Stimulated activated CD8-positive, alpha-beta memory T cell treated with anti-CD3 and anti-CD28 coated beads, Interleukin-7, amount 100 ng/mL, for 48 hours (primary cell): ENCODE measurements at regions not wholly inside any gene's neighbourhood (a gene's known extent, or its start where the extent isn't known, plus 50 kb on each side); places are given as distances from the start of the nearest gene placed in this dataset.
A peak's percentile ranks its signal among the peaks of the same experiment; 100 is the strongest.
"Not testable (repeated sequence)": the region's sequence is repeated elsewhere in the genome, so short reads cannot be mapped to it uniquely, and the experiment has no call there.

ENCODE experiments used
- DNase-seq, 2 donors: peaks; one replicate each; pipeline ENCODE4 v3.0.0-alpha.2; 2020; ENCODE audit warnings: low read depth in 1 of 2; ENCODE audit errors: extremely low read depth in 1 of 2

- DNase-seq, result no peak
Measured at GRCh38 chr5:87042554-87042953, 225.1 kb upstream of the RASA1 start.

GRCh38 chr5:87048156-87048555 is 219.5 kb upstream of the RASA1 start:
- no peak for DNase-seq

GRCh38 chr5:87049012-87049411 is 218.7 kb upstream of the RASA1 start:
- not testable (repeated sequence) for DNase-seq

DNA sequence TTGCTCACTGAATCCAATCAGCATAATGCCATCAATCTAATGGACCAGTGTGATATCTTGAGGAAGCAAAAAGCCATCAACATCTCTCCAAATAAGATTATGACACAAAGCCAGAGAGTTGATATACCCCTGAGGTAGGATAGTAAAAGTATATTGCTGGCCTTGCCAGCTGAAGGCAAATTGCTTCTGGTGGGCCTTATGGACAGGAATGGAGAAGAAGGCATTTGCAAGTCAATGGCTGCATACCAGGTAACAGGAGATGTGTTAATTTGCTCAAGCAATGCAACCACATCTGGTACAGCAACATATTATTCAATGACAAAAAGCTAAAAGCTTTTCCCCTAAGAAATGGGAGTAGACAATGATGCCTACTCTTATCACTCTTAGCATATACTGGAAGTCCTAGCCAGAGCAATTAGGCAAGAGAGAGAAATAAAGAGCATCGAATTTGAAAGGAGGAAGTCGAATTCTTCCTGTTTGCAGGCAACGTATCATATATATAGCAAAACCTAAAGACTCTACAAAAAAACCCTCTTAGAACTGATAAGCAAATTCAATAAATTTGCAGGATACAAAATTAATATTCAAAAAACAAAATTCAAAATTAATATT is 216.1 kb upstream of the RASA1 start:
- no peak for DNase-seq

- no peak for DNase-seq
Measured at GRCh38 chr5:87053146-87053545, 214.5 kb upstream of the RASA1 start.

DNA sequence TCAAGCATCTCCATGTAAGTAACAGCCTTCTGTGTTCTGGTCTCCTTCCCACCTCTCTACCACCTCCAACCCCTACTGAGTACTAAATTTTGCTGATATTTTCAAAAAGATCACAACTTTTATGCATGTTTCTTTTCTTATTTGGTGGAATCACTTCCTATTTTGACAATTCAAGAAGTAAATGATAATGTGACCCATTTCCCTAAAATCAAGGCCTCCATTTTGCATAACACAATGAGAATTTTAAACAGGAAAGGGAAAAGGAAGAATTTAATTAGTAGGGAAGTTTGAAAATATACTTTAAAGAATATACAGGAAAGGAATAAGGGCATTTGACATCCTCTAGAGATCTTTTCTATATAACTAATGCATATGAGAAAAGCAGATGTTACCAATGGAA is 212.9 kb upstream of the RASA1 start:
- no peak for DNase-seq

- DNase-seq, result no peak
Measured at GRCh38 chr5:87061046-87061445, 206.6 kb upstream of the RASA1 start.

- DNase-seq, result no peak
Measured at GRCh38 chr5:87069311-87069710, 198.4 kb upstream of the RASA1 start.

DNA sequence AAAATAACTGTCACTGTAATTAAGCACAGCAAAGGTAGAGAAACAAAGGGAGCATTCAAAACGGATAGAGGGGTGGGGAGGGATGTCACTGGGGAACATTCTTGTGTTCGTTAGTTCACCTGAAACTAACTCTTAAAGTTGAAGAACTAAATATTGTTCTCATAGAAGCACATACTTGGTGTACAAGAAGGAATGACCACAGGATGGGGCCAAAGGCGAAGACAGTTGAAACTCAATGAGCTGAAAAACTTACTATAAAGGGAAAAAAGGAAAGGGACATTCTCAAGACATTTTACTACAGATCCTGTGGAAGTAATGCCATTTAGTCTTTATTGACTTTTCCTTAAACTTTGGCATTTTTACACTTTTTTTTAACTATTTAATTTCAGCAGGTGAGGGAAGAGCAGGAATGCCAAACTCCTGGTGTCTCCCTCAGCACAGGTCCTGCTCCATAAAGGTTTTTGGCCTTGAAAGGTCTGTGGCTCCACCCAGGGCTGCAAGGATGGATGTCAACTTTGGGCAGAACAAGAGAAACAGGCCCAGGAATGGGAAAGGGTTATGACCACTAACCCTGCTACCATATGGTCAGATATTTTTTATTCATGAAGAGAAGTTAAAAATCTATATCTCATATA is 197.6 kb upstream of the RASA1 start:
- DNase-seq, result no peak

DNA sequence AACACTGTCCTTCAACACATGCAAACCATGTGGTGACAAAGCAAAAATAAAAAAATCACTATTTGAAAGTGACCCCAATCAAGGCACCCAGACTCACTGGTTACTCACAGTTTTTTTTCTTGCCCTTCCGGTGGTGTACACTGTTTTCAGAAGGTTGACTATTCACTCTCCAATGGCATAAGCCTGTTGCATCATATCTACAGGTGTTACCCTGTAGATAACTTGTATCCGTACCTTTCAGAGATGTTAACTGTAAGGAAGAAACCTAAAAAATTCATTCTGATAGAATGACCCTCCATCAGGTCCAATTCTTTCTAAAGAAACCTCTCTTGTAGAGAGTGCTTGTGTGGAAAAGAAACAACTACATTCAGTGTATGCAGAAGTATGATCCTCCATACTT is 193.6 kb upstream of the RASA1 start:
- DNase-seq, result no peak

- peak in 1 of 2 donors; percentile 1 for DNase-seq
Measured at GRCh38 chr5:87074934-87075541, 192.6 kb upstream of the RASA1 start.

DNA sequence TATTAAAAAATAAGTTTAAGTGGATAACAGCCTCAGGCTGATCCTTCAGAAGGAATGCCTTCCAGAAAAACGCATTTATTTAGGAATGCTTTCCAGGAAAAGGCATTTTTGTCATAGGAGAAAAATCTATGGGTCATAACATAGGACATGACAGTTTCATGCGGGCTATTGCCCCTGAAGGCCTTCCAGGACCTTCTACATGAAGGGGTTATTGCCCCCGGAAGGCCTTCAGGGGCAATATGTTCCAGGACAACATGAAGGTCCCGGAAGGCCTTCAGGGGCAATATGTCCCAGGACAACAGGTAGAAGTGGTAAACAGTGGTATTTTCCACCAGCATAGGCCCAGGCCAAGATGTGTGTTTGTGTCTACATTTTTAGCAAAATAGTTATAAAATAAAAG is 191.3 kb upstream of the RASA1 start:
- no peak for DNase-seq

DNA sequence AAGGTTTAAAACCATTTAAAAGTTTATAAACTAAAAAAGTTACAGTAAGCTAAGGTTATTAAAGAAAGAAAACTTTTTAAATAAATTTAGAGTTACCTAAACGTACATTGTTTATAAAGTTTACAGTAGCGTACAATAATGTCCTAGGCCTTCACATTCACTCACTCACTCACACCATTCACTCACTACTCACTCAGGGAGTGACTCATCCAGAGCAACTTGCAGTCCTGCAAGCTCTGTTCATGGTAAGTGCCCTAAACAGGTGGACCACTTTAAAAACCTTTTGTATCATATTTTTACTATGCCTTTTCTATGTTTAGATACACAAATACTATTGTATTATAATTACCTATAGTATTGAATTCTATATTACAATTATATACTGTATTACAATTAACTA is 190.8 kb upstream of the RASA1 start:
- DNase-seq, result no peak

DNA sequence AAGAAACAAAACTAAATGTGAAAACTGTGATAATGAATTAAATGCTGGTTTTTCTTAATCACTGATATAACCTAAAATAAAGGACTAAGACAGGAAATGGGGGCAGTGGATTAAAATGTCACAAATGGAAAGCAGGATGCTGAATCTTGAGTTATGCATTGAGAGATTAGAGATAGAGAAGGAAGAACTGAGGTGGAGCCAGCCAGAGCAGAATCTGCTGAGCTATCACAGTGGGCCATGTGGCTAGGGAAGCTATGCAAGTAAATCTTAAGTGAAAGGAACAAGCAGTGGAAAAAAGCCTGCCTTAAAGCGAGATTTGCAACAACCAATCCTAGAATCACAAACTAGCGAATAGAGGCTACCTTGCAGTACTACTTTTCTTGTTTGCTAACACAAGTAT is 188.5 kb upstream of the RASA1 start:
- DNase-seq, result no peak

- no peak for DNase-seq
Measured at GRCh38 chr5:87081016-87081415, 186.7 kb upstream of the RASA1 start.

GRCh38 chr5:87081511-87082372 is 185.9 kb upstream of the RASA1 start:
- DNase-seq, result no peak

GRCh38 chr5:87094347-87094746 is 173.3 kb upstream of the RASA1 start:
- DNase-seq, result no peak

- no peak for DNase-seq
Measured at GRCh38 chr5:87094833-87095232, 172.8 kb upstream of the RASA1 start.

GRCh38 chr5:87095787-87096186 is 171.9 kb upstream of the RASA1 start:
- no peak for DNase-seq

- DNase-seq, result no peak
Measured at GRCh38 chr5:87097664-87098063, 170.0 kb upstream of the RASA1 start.

- DNase-seq, result no peak
Measured at GRCh38 chr5:87099291-87099839, 168.3 kb upstream of the RASA1 start.
